Upper lobe of left lung (tissue), 4 donors: ENCODE measurements at regions not wholly inside any gene's neighbourhood (a gene's known extent, or its start where the extent isn't known, plus 50 kb on each side); places are given as distances from the start of the nearest gene placed in this dataset.

Source experiments
- EP300 ChIP-seq, 4 donors: sonication (generic); formaldehyde crosslinking; IDR thresholded peaks; one replicate each; pipeline ENCODE4 v1.5.1; 2017; ENCODE audit warnings: antibody characterized with exemption in 4 of 4, control low read depth in 2 of 4
- TF ChIP-seq, protein P1 (sequence below), 6 experiments: fragments of 450-650 bp in 4 of 6; fragments of 200-600 bp in 2 of 6; sonication (generic) in 2 of 6; IDR thresholded peaks; one replicate each; pipeline ENCODE4 v1.5.1; 2016 to 2019; ENCODE audit warnings: antibody characterized with exemption in 6 of 6

DNA sequence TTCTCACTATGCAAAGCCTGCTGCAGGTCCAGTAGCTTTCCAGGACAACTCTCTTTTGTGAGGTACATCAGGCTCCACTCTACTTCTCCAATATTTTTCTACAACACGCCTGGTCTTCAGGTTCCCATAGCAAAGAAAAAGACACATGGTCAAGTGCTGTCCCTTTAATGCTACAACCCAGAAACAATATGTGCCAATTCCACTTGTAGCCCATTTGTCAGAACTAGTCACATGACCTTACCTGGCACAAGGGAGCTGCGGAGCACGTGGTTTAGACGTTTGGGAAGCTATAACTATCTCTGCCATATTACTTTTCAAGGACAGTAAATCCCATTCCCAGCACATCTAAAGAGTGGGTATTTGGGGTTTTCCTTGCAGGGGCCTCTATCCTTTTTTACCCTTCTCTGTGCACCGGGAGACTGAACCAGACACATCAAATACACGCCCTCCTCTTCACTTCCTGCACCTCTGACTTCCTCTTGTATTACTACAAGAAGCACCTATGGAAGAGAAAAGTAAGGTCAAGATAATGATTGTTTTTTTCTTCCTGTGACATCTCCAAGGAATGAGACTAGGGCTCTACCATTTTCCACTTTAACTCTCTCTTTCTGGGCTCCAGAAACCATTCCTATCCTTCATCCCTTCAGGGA, 237.6 kb downstream of the ETS1 start:
- TF ChIP-seq, protein P1, sequence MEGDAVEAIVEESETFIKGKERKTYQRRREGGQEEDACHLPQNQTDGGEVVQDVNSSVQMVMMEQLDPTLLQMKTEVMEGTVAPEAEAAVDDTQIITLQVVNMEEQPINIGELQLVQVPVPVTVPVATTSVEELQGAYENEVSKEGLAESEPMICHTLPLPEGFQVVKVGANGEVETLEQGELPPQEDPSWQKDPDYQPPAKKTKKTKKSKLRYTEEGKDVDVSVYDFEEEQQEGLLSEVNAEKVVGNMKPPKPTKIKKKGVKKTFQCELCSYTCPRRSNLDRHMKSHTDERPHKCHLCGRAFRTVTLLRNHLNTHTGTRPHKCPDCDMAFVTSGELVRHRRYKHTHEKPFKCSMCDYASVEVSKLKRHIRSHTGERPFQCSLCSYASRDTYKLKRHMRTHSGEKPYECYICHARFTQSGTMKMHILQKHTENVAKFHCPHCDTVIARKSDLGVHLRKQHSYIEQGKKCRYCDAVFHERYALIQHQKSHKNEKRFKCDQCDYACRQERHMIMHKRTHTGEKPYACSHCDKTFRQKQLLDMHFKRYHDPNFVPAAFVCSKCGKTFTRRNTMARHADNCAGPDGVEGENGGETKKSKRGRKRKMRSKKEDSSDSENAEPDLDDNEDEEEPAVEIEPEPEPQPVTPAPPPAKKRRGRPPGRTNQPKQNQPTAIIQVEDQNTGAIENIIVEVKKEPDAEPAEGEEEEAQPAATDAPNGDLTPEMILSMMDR (IDR thresholded peaks at IDR 0.05) = no peak
- TF ChIP-seq EP300 (IDR thresholded peaks at IDR 0.05) = no peak
